Upper lobe of left lung (tissue), 6 donors: ENCODE measurements at regions not wholly inside any gene's neighbourhood (a gene's known extent, or its start where the extent isn't known, plus 50 kb on each side); places are given as distances from the start of the nearest gene placed in this dataset.

Source experiments
- ATAC-seq, 2 donors: fragments of 200-7000 bp; cut with Tn5 transposase; one replicate each; pipeline ENCODE4 v1.9.1; 2022; ENCODE audit warnings: mild to moderate bottlenecking in 2 of 2, moderate library complexity in 2 of 2; ENCODE audit not compliant: low FRiP score in 2 of 2
- DNase-seq, 2 donors: peaks; one replicate each; pipeline ENCODE4 v3.0.0-alpha.2; 2019 to 2020
- H3K27ac ChIP-seq, 4 donors: fragments of 200-600 bp; sonication (generic); one replicate each; pipeline ENCODE4 v1.5.1; 2016 to 2019
- H3K27me3 ChIP-seq, 4 donors: fragments of 200-600 bp; sonication (generic); one replicate each; pipeline ENCODE4 v1.5.1; 2017 to 2019
- H3K36me3 ChIP-seq, 4 donors: fragments of 200-600 bp; sonication (generic); one replicate each; pipeline ENCODE4 v1.5.1; 2016 to 2019
- H3K4me1 ChIP-seq, 4 donors: fragments of 200-600 bp; sonication (generic); one replicate each; pipeline ENCODE4 v1.5.1; 2018 to 2019
- H3K4me3 ChIP-seq, 4 donors: fragments of 200-600 bp; sonication (generic); one replicate each; pipeline ENCODE4 v1.5.1; 2017 to 2019; ENCODE audit warnings: mild to moderate bottlenecking in 2 of 4, moderate library complexity in 1 of 4
- H3K9me3 ChIP-seq, 4 donors: fragments of 200-600 bp; sonication (generic); one replicate each; pipeline ENCODE4 v1.5.1; 2018 to 2019
- EP300 ChIP-seq, 4 donors: sonication (generic); formaldehyde crosslinking; IDR thresholded peaks; one replicate each; pipeline ENCODE4 v1.5.1; 2017; ENCODE audit warnings: antibody characterized with exemption in 4 of 4, control low read depth in 2 of 4
- POLR2A ChIP-seq, 4 donors: fragments of 450-650 bp; IDR thresholded peaks; one replicate each; pipeline ENCODE4 v1.5.1; 2016 to 2017; ENCODE audit warnings: antibody characterized with exemption in 4 of 4, mild to moderate bottlenecking in 2 of 4
- POLR2AphosphoS5 ChIP-seq, 2 donors: sonication (generic); formaldehyde crosslinking; IDR thresholded peaks; one replicate each; pipeline ENCODE4 v1.5.1; 2017; ENCODE audit warnings: antibody characterized with exemption in 2 of 2
- WGBS, 2 donors: methylation state at CpG; one replicate each; pipeline ENCODE4 v1.1.5; 2017 to 2018; 5-methylcytosine and 5-hydroxymethylcytosine counted together
- TF ChIP-seq, protein P1 (sequence below), 6 experiments: fragments of 450-650 bp in 4 of 6; fragments of 200-600 bp in 2 of 6; sonication (generic) in 2 of 6; IDR thresholded peaks; one replicate each; pipeline ENCODE4 v1.5.1; 2016 to 2019; ENCODE audit warnings: antibody characterized with exemption in 6 of 6
- donor health status: DM: no; HTN: no; CAD: no; lungs with moderate emphysema.
- donor health status: DM: no; HTN: yes; CAD: no; lungs with severe emphysema.

DNA sequence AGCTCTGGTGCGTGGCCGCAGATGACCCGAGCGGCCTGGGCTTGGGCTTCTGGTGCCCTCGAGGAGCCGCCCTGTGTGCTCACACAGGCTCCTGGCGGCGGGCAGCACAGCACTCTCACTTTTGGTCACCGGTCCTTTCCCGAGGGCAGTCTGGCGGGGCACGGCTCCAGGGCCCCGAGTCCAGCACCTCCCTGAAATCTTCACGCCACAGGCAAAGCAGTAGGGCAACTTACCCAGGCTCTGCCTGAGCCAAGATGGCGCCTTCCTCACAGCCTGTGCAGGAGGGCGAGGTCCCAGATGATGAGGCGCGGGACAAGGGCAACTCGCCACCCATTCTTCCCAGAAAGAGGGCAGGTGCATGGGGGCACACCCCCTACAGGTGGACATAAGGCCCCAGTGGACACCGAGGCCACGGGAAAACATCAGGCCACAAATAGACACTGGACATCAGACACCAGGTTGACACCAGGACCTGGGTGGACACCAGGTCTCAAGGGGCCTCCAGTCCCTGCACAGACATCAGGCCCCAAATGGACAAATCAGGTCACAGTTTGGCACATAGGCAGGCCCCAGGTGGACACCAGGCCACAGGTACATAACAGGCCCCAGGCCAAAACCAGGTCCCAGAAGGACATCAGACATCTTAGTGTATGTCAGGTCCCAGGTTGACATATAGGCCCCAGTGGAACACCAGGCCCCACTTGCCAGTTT, 57.6 kb upstream of the SEPTIN5 start:
- peak in 1 of 2 donors; percentile 78 for DNase-seq
- no peak for ATAC-seq
- Histone ChIP-seq H3K27ac (no peak overlapping the region), H3K4me1 (no peaks in the 10 kb centered on the region), H3K9me3 (no peaks in the 10 kb centered on the region), H3K36me3 (no peaks in the 10 kb centered on the region), H3K27me3 (no peaks in the 10 kb centered on the region), H3K4me3 (no peak overlapping the region)
- 96 to 97% methylated on average over 6 to 20 of the region's 21 CpGs for WGBS, 2 donors
- TF ChIP-seq, protein P1, sequence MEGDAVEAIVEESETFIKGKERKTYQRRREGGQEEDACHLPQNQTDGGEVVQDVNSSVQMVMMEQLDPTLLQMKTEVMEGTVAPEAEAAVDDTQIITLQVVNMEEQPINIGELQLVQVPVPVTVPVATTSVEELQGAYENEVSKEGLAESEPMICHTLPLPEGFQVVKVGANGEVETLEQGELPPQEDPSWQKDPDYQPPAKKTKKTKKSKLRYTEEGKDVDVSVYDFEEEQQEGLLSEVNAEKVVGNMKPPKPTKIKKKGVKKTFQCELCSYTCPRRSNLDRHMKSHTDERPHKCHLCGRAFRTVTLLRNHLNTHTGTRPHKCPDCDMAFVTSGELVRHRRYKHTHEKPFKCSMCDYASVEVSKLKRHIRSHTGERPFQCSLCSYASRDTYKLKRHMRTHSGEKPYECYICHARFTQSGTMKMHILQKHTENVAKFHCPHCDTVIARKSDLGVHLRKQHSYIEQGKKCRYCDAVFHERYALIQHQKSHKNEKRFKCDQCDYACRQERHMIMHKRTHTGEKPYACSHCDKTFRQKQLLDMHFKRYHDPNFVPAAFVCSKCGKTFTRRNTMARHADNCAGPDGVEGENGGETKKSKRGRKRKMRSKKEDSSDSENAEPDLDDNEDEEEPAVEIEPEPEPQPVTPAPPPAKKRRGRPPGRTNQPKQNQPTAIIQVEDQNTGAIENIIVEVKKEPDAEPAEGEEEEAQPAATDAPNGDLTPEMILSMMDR (IDR thresholded peaks at IDR 0.05), result no peak
- TF ChIP-seq POLR2A (IDR thresholded peaks at IDR 0.05) (no peak), EP300 (IDR thresholded peaks at IDR 0.05) (no peak), POLR2AphosphoS5 (IDR thresholded peaks at IDR 0.05) (no peak)

DNA sequence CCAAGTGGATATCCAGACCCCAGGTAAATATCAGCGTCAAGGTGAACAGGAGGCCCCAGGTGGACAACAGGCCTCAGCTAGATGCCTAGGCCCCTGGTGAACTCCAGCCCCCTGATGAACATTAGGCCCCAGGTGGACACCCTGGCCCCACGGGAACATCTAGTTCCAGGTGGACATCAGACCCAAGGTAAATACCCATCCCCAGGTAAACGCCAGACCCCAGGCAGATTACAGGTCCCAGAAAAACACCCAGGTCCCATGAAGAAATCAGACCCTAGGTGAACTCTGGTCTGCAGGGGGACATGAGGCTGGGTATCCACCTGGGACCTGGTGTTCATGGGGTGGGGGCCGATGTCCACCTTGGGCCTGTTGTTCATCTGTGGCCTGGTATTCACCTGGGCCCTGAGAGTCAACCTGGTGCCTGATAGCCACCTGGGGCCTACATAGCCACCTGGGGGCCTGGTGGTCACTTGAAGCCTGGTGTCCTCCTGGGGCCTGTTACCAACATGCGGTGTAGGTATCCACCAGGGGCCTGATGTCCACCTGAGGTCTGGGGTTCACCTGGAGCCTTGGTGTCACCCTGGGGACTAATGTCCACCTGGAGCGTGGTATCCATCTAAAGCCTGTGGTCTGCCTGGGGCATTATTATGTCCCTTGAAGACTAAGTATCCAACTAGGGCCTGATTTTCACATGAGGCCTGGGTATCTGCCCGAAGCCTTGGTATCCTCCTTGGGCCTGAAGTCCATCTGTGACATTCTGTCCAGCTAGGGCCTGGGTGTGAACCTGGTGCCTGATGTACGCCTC, 56.8 kb upstream of the SEPTIN5 start:
- no peak for DNase-seq
- no peak for ATAC-seq

DNA sequence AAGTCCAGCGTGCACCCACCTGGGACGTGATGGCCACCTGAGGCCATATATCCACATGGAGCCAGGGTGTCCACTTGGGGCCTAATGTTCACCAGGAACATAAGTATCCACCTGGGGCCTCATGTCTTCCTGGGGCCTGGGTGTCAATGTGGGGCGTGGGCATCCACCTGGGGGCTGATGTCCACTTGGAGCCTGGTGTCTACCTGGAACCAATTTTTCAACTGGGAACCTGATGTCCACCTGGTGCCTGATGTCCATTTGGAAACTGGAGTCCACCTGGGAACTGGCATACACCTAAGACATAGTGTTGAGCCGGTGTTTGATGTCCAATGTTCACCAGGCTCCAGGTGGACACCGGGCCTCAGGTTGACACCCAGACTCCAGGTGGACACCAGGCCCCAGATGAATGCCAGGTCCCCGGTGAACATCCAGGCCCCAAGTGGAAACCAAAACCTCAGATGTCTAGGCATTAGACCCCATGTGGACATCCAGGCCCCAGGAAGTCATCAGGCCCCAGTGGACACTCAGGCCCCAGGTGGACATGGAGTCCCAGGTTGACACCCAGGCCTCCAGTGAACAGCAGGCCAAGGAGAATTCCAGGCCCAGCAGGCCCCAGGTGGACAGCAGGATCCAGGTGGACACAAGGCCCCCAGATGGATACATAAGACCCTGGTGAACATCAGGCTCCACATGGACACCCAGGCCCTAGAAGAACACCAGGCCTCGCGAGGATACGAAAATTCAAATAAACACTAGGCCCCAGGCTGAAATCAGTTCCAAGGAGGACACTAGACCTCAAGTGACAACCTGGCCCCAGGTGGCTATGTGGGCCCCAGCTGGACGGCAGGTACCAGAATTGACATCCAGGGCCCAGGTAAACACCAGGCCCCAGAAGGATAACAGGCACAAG, 56.0 kb upstream of the SEPTIN5 start:
- DNase-seq (no peak), ATAC-seq (no peak)
- Histone ChIP-seq H3K4me3 (no peak overlapping the region), H3K27ac (no peak overlapping the region), H3K36me3 (no peaks in the 10 kb centered on the region), H3K4me1 (peaks cover 0 to under 1% (median 0%) of the 10 kb centered on the region in 4 donors), H3K9me3 (no peaks in the 10 kb centered on the region), H3K27me3 (no peaks in the 10 kb centered on the region)
- TF ChIP-seq POLR2A (IDR thresholded peaks at IDR 0.05), result no peak
- no peak for TF ChIP-seq POLR2AphosphoS5 (IDR thresholded peaks at IDR 0.05)
- TF ChIP-seq EP300 (IDR thresholded peaks at IDR 0.05), result no peak
- TF ChIP-seq, protein P1 (IDR thresholded peaks at IDR 0.05), result no peak
- 93 to 100% methylated on average over 6 to 7 of the region's 10 CpGs for WGBS, 2 donors

More for the DNA sequence above, 56.8 kb upstream of the SEPTIN5 start:
- H3K27me3 ChIP-seq, result no peaks in the 10 kb centered on the region
- H3K36me3 ChIP-seq, result no peaks in the 10 kb centered on the region
- H3K27ac ChIP-seq, result no peak overlapping the region
- no peak for TF ChIP-seq EP300 (IDR thresholded peaks at IDR 0.05)
- no peak for TF ChIP-seq POLR2A (IDR thresholded peaks at IDR 0.05)
- no peak for TF ChIP-seq POLR2AphosphoS5 (IDR thresholded peaks at IDR 0.05)
- TF ChIP-seq, protein P1 (IDR thresholded peaks at IDR 0.05), result no peak
- 97 to 100% methylated on average over 1 to 6 of the region's 8 CpGs for WGBS, 2 donors
- no peak overlapping the region for H3K4me3 ChIP-seq
- H3K9me3 ChIP-seq, result no peaks in the 10 kb centered on the region
- no peaks in the 10 kb centered on the region for H3K4me1 ChIP-seq

GRCh38 chr22:19658967-19659804, 55.1 kb upstream of the SEPTIN5 start:
- Histone ChIP-seq H3K36me3 (no peaks in the 10 kb centered on the region), H3K4me1 (peaks cover 0 to 5% (median 0%) of the 10 kb centered on the region in 4 donors), H3K9me3 (no peaks in the 10 kb centered on the region), H3K27me3 (no peaks in the 10 kb centered on the region), H3K4me3 (no peak overlapping the region), H3K27ac (no peak overlapping the region)
- 100% methylated on average over 4 to 6 of the region's 8 CpGs for WGBS, 2 donors
- DNase-seq, result no peak
- no peak for ATAC-seq
- TF ChIP-seq POLR2AphosphoS5 (IDR thresholded peaks at IDR 0.05), result no peak
- no peak for TF ChIP-seq POLR2A (IDR thresholded peaks at IDR 0.05)
- TF ChIP-seq, protein P1 (IDR thresholded peaks at IDR 0.05), result no peak
- TF ChIP-seq EP300 (IDR thresholded peaks at IDR 0.05), result no peak
